Endothelial cell of umbilical vein (primary cell): ENCODE measurements at regions not wholly inside any gene's neighbourhood (a gene's known extent, or its start where the extent isn't known, plus 50 kb on each side); places are given as distances from the start of the nearest gene placed in this dataset.

Experiments used
- CTCF ChIP-seq, 2 donors: IDR thresholded peaks; 1 replicate in 1 of 2; 2 replicates in 1 of 2; pipeline ENCODE4 v1.5.1; 2011; ENCODE audit warnings: low read length in 2 of 2, mild to moderate bottlenecking in 2 of 2, moderate library complexity in 2 of 2, control low read depth in 1 of 2, inconsistent platforms in 1 of 2, low read depth in 1 of 2; ENCODE audit not compliant: insufficient read depth in 1 of 2; ENCODE audit errors: extremely low read depth in 1 of 2
- EZH2 ChIP-seq: IDR thresholded peaks from 2 replicates; pipeline ENCODE4 v1.6.1; 2012; ENCODE audit warnings: borderline replicate concordance, low read depth, mild to moderate bottlenecking, moderate library complexity, low read length, inconsistent platforms; ENCODE audit not compliant: severe bottlenecking
- JUN ChIP-seq: IDR thresholded peaks from 2 replicates; pipeline ENCODE4 v1.6.1; 2011; ENCODE audit warnings: borderline replicate concordance, low read depth; ENCODE audit not compliant: insufficient read length, insufficient read depth
- MYC ChIP-seq: IDR thresholded peaks from one replicate; pipeline ENCODE4 v1.6.1; 2011; ENCODE audit warnings: mild to moderate bottlenecking, low read depth, low read length
- POLR2A ChIP-seq: IDR thresholded peaks from 2 replicates; pipeline ENCODE4 v1.6.1; 2012; ENCODE audit warnings: low read depth, mild to moderate bottlenecking, control low read depth, low read length
- POLR2AphosphoS5 ChIP-seq: IDR thresholded peaks from 2 replicates; pipeline ENCODE4 v1.6.1; 2012; ENCODE audit warnings: low read depth, mild to moderate bottlenecking, control low read depth, low read length, moderate library complexity; ENCODE audit not compliant: insufficient read depth

GRCh38 chr20:52071136-52071535, 120.4 kb downstream of the ZFP64 start:
- no peak for TF ChIP-seq CTCF (IDR thresholded peaks at IDR 0.05; ENCODE audit: extremely low read depth in 1 of 2, insufficient read depth in 1 of 2, low read depth in 1 of 2, low read length in 2 of 2)
- TF ChIP-seq POLR2AphosphoS5 = no peak
- TF ChIP-seq EZH2 = no peak
- no peak for TF ChIP-seq POLR2A
- TF ChIP-seq JUN = no peak
- TF ChIP-seq MYC = no peak
